NCI-H2029 treated with DMSO at 0.1 percent for 48 hours (cell line): ENCODE measurements at regions not wholly inside any gene's neighbourhood (a gene's known extent, or its start where the extent isn't known, plus 50 kb on each side); places are given as distances from the start of the nearest gene placed in this dataset.
"Not testable (repeated sequence)": the region's sequence is repeated elsewhere in the genome, so short reads cannot be mapped to it uniquely, and the experiment has no call there.

Experiments used
- DNase-seq: peaks from one replicate; lab custom pipeline; 2025; lab: John Stamatoyannopoulos, UW

GRCh38 chr4:65265526-65265925, 404.8 kb downstream of the EPHA5 start:
- no peak for DNase-seq

- no peak for DNase-seq
These were observed 411.0 kb downstream of the EPHA5 start for GRCh38 chr4:65259296-65259695.

GRCh38 chr4:65250916-65251315, 419.4 kb downstream of the EPHA5 start:
- no peak for DNase-seq

- no peak for DNase-seq
These were observed 421.2 kb downstream of the EPHA5 start for GRCh38 chr4:65249111-65249510.

GRCh38 chr4:65242156-65242846, 428.0 kb downstream of the EPHA5 start:
- DNase-seq: peak; percentile 22

GRCh38 chr4:65241257-65241997, 428.9 kb downstream of the EPHA5 start:
- peak; percentile 51 for DNase-seq

GRCh38 chr4:65234061-65234460, 436.2 kb downstream of the EPHA5 start:
- DNase-seq: no peak

GRCh38 chr4:65227628-65228027, 442.7 kb downstream of the EPHA5 start:
- no peak for DNase-seq

GRCh38 chr4:65223601-65224000, 446.7 kb downstream of the EPHA5 start:
- no peak for DNase-seq

- DNase-seq: not testable (repeated sequence)
These were observed 447.2 kb downstream of the EPHA5 start for GRCh38 chr4:65223074-65223473.

- DNase-seq: no peak
These were observed 453.1 kb downstream of the EPHA5 start for GRCh38 chr4:65217179-65217578.

- no peak for DNase-seq
These were observed 467.4 kb downstream of the EPHA5 start for GRCh38 chr4:65202853-65203236.

GRCh38 chr4:65202165-65202852, 468.0 kb downstream of the EPHA5 start:
- DNase-seq: no peak

GRCh38 chr4:65195666-65196065, 474.6 kb downstream of the EPHA5 start:
- no peak for DNase-seq

GRCh38 chr4:65195002-65195401, 475.3 kb downstream of the EPHA5 start:
- no peak for DNase-seq

- no peak for DNase-seq
These were observed 476.3 kb downstream of the EPHA5 start for GRCh38 chr4:65193985-65194384.

GRCh38 chr4:65190780-65191179, 479.5 kb downstream of the EPHA5 start:
- no peak for DNase-seq

- no peak for DNase-seq
These were observed 494.7 kb downstream of the EPHA5 start for GRCh38 chr4:65175585-65175984.

- DNase-seq: no peak
These were observed 499.3 kb downstream of the EPHA5 start for GRCh38 chr4:65170768-65171514.

GRCh38 chr4:65167719-65168118, 502.6 kb downstream of the EPHA5 start:
- DNase-seq: no peak

- no peak for DNase-seq
These were observed 518.1 kb downstream of the EPHA5 start for GRCh38 chr4:65152205-65152604.

GRCh38 chr4:65139998-65140397, 530.3 kb downstream of the EPHA5 start:
- no peak for DNase-seq
